KMS-11 (cell line): ENCODE measurements at regions not wholly inside any gene's neighbourhood (a gene's known extent, or its start where the extent isn't known, plus 50 kb on each side); places are given as distances from the start of the nearest gene placed in this dataset.
A peak's percentile ranks its signal among the peaks of the same experiment; 100 is the strongest.

ENCODE experiments used
- H2AFZ ChIP-seq: fragments of 200-600 bp; sonication (generic); 2 replicates; pipeline ENCODE4 v1.6.1; 2016; ENCODE audit warnings: antibody characterized with exemption, mixed run types, low read depth
- H3K27ac ChIP-seq: fragments of 200-600 bp; sonication (generic); 2 replicates; pipeline ENCODE4 v1.6.1; 2016; ENCODE audit warnings: mild to moderate bottlenecking, mixed run types
- H3K27me3 ChIP-seq: fragments of 200-600 bp; sonication (generic); 2 replicates; pipeline ENCODE4 v1.6.1; 2017; ENCODE audit warnings: mild to moderate bottlenecking, low read depth, mixed run types, moderate library complexity; ENCODE audit not compliant: insufficient read depth
- H3K36me3 ChIP-seq: fragments of 200-600 bp; sonication (generic); 2 replicates; pipeline ENCODE4 v1.6.1; 2017; ENCODE audit warnings: mild to moderate bottlenecking, mixed run types; ENCODE audit not compliant: insufficient read depth
- H3K4me1 ChIP-seq: fragments of 200-600 bp; sonication (generic); 2 replicates; pipeline ENCODE4 v1.6.1; 2016; ENCODE audit warnings: mild to moderate bottlenecking, low read depth, mixed run types; ENCODE audit not compliant: poor library complexity, severe bottlenecking
- H3K4me2 ChIP-seq: fragments of 200-600 bp; sonication (generic); 2 replicates; pipeline ENCODE4 v1.7.0; 2016; ENCODE audit warnings: mild to moderate bottlenecking, mixed run types
- H3K4me3 ChIP-seq: fragments of 200-600 bp; sonication (generic); IDR thresholded peaks from 2 replicates; pipeline ENCODE4 v1.6.1; 2017; ENCODE audit warnings: low read depth, low read length, mixed read lengths; ENCODE audit not compliant: insufficient read depth
- H3K79me2 ChIP-seq: fragments of 200-600 bp; sonication (generic); 2 replicates; pipeline ENCODE4 v1.6.1; 2016; ENCODE audit warnings: low read depth, mixed run types; ENCODE audit not compliant: insufficient read depth
- H3K9ac ChIP-seq: fragments of 200-600 bp; sonication (generic); 2 replicates; pipeline ENCODE4 v1.6.1; 2016; ENCODE audit warnings: mild to moderate bottlenecking, mixed run types
- H4K20me1 ChIP-seq: fragments of 200-600 bp; sonication (generic); 2 replicates; pipeline ENCODE4 v1.6.1; 2016; ENCODE audit warnings: mild to moderate bottlenecking, mixed run types; ENCODE audit not compliant: insufficient read depth
- CTCF ChIP-seq: fragments of 200-600 bp; sonication (generic); conservative IDR thresholded peaks from 2 replicates; pipeline ENCODE4 v1.6.1; 2017; ENCODE audit warnings: low read depth, mild to moderate bottlenecking, antibody characterized with exemption, low read length, moderate library complexity, mixed read lengths

GRCh38 chr18:73879328-73879727, 268.3 kb downstream of the FBXO15 start:
- no peak for TF ChIP-seq CTCF
- Histone ChIP-seq H3K79me2 (no peaks in the 10 kb centered on the region), H3K9ac (no peak overlapping the region), H3K4me2 (no peak overlapping the region), H3K27ac (no peak overlapping the region), H3K4me1 (peaks cover 5% of the 10 kb centered on the region), H3K27me3 (no peaks in the 10 kb centered on the region), H3K4me3 (no peak overlapping the region), H4K20me1 (no peaks in the 10 kb centered on the region), H2AFZ (no peak overlapping the region), H3K36me3 (no peaks in the 10 kb centered on the region)

- Histone ChIP-seq H3K4me1 (no peaks in the 10 kb centered on the region), H3K4me2 (no peak overlapping the region), H3K9ac (no peak overlapping the region), H3K27me3 (no peaks in the 10 kb centered on the region), H3K27ac (no peak overlapping the region), H3K36me3 (no peaks in the 10 kb centered on the region), H3K79me2 (no peaks in the 10 kb centered on the region), H2AFZ (no peak overlapping the region), H4K20me1 (no peaks in the 10 kb centered on the region), H3K4me3 (no peak overlapping the region)
- no peak for TF ChIP-seq CTCF
Observed at GRCh38 chr18:73869182-73869581, 278.5 kb downstream of the FBXO15 start.

- H2AFZ ChIP-seq, result peak overlapping the region; percentile 7; the same call in 1 of the 2 replicates
- peak overlapping the region; percentile 73; the same call in 1 of the 2 replicates for H3K4me2 ChIP-seq
- peak overlapping the region; percentile 5; the same call in 1 of the 2 replicates for H3K27ac ChIP-seq
- H4K20me1 ChIP-seq, result no peaks in the 10 kb centered on the region
- no peaks in the 10 kb centered on the region for H3K79me2 ChIP-seq
- H3K27me3 ChIP-seq, result no peaks in the 10 kb centered on the region
- TF ChIP-seq CTCF, result no peak
- H3K9ac ChIP-seq, result no peak overlapping the region
- no peaks in the 10 kb centered on the region for H3K36me3 ChIP-seq
- peaks cover 28% of the 10 kb centered on the region for H3K4me1 ChIP-seq
- no peak overlapping the region for H3K4me3 ChIP-seq
Observed at GRCh38 chr18:73861771-73862170, 285.9 kb downstream of the FBXO15 start.

- no peaks in the 10 kb centered on the region for H3K36me3 ChIP-seq
- H3K4me3 ChIP-seq, result no peak overlapping the region
- H3K9ac ChIP-seq, result no peak overlapping the region
- H3K27me3 ChIP-seq, result no peaks in the 10 kb centered on the region
- TF ChIP-seq CTCF, result no peak
- no peak overlapping the region for H3K27ac ChIP-seq
- no peak overlapping the region for H2AFZ ChIP-seq
- no peak overlapping the region for H3K4me2 ChIP-seq
- no peaks in the 10 kb centered on the region for H4K20me1 ChIP-seq
- no peaks in the 10 kb centered on the region for H3K79me2 ChIP-seq
- peaks cover 28% of the 10 kb centered on the region for H3K4me1 ChIP-seq
Observed at GRCh38 chr18:73859837-73860397, 287.7 kb downstream of the FBXO15 start.
